ENCODE measurements at regions not wholly inside any gene's neighbourhood (a gene's known extent, or its start where the extent isn't known, plus 50 kb on each side); places are given as distances from the start of the nearest gene placed in this dataset.

GRCh38 chr6:126685182-126685581, 345.3 kb downstream of the CENPW start:
- no peak overlapping the region for H4K91ac ChIP-seq (ENCODE audit: low read depth, low read length)
- WGBS (ENCODE audit: extremely low coverage, insufficient coverage, insufficient read length) = no CpG with 5 or more reads among the region's 1 CpG
- H3K14ac ChIP-seq (ENCODE audit: low read length) = no peak overlapping the region
- H3K27me3 ChIP-seq (ENCODE audit: insufficient read depth, low read length) = no peaks in the 10 kb centered on the region
- H3K79me2 ChIP-seq (ENCODE audit: control insufficient read depth, insufficient read depth, low read length, poor library complexity) = no peaks in the 10 kb centered on the region
- no peak overlapping the region for H2BK5ac ChIP-seq (ENCODE audit: low read depth, low read length, poor library complexity)
- no peak overlapping the region for H3K4ac ChIP-seq (ENCODE audit: low read depth, low read length)
- H3K18ac ChIP-seq (ENCODE audit: low read length) = no peak overlapping the region
- no peak overlapping the region for H2BK120ac ChIP-seq (ENCODE audit: insufficient read depth, low read length, poor library complexity)
- no peaks in the 10 kb centered on the region for H3K4me1 ChIP-seq (ENCODE audit: control insufficient read depth in 1 of 2, insufficient read depth in 2 of 2, low read length in 2 of 2)
- H3K27ac ChIP-seq (ENCODE audit: low read depth, low read length) = no peak overlapping the region
- H2BK12ac ChIP-seq (ENCODE audit: low read length) = no peak overlapping the region
- no peak overlapping the region for H2AFZ ChIP-seq (ENCODE audit: insufficient read depth, low read length, poor library complexity)
- no peak overlapping the region for H4K12ac ChIP-seq (ENCODE audit: low read depth, low read length)
- H4K8ac ChIP-seq (ENCODE audit: low read depth, low read length) = no peak overlapping the region
- H3K23ac ChIP-seq (ENCODE audit: low read length) = no peak overlapping the region
- H3K4me2 ChIP-seq (ENCODE audit: low read length) = no peak overlapping the region
- no peak overlapping the region for H3K4me3 ChIP-seq (ENCODE audit: low read depth, low read length)
- DNase-seq = no peak
- H3K36me3 ChIP-seq (ENCODE audit: control insufficient read depth in 1 of 2, insufficient read depth in 2 of 2, low read length in 2 of 2) = no peaks in the 10 kb centered on the region
- no peaks in the 10 kb centered on the region for H3K9me3 ChIP-seq (ENCODE audit: insufficient read depth, low read depth, low read length)
- no peak overlapping the region for H3K9ac ChIP-seq (ENCODE audit: low read length)
- H2AK5ac ChIP-seq (ENCODE audit: low read length) = no peak overlapping the region
- no peaks in the 10 kb centered on the region for H3K79me1 ChIP-seq (ENCODE audit: low read length)

GRCh38 chr6:126696921-126697693, 357.2 kb downstream of the CENPW start:
- H3K4me2 ChIP-seq (ENCODE audit: low read length) = no peak overlapping the region
- H3K27ac ChIP-seq (ENCODE audit: low read depth, low read length) = peak overlapping the region; percentile 88
- peaks cover 3 to 4% of the 10 kb centered on the region in 2 experiments for H3K4me1 ChIP-seq (ENCODE audit: control insufficient read depth in 1 of 2, insufficient read depth in 2 of 2, low read length in 2 of 2)
- H3K9me3 ChIP-seq (ENCODE audit: insufficient read depth, low read depth, low read length) = peaks cover 1% of the 10 kb centered on the region
- H3K79me2 ChIP-seq (ENCODE audit: control insufficient read depth, insufficient read depth, low read length, poor library complexity) = no peaks in the 10 kb centered on the region
- H2AFZ ChIP-seq (ENCODE audit: insufficient read depth, low read length, poor library complexity) = no peak overlapping the region
- peak overlapping the region; percentile 92 for H2BK12ac ChIP-seq (ENCODE audit: low read length)
- no peak overlapping the region for H3K9ac ChIP-seq (ENCODE audit: low read length)
- H3K4ac ChIP-seq (ENCODE audit: low read depth, low read length) = no peak overlapping the region
- H3K79me1 ChIP-seq (ENCODE audit: low read length) = peaks cover 5% of the 10 kb centered on the region
- peak overlapping the region; percentile 81 for H2BK120ac ChIP-seq (ENCODE audit: insufficient read depth, low read length, poor library complexity)
- no peak overlapping the region for H3K4me3 ChIP-seq (ENCODE audit: low read depth, low read length)
- DNase-seq = peak; percentile 5 to 52
- peak overlapping the region; percentile 82 for H4K91ac ChIP-seq (ENCODE audit: low read depth, low read length)
- peak overlapping the region; percentile 67 for H2BK5ac ChIP-seq (ENCODE audit: low read depth, low read length, poor library complexity)
- H3K36me3 ChIP-seq (ENCODE audit: control insufficient read depth in 1 of 2, insufficient read depth in 2 of 2, low read length in 2 of 2) = no peaks in the 10 kb centered on the region
- H4K12ac ChIP-seq (ENCODE audit: low read depth, low read length) = no peak overlapping the region
- no peak overlapping the region for H3K18ac ChIP-seq (ENCODE audit: low read length)
- H3K23ac ChIP-seq (ENCODE audit: low read length) = no peak overlapping the region
- H4K8ac ChIP-seq (ENCODE audit: low read depth, low read length) = peak overlapping the region; percentile 66
- H2AK5ac ChIP-seq (ENCODE audit: low read length) = peak overlapping the region; percentile 36
- peak overlapping the region; percentile 66 for H3K14ac ChIP-seq (ENCODE audit: low read length)
- WGBS (ENCODE audit: extremely low coverage, insufficient coverage, insufficient read length) = no CpG with 5 or more reads among the region's 5 CpGs
- no peaks in the 10 kb centered on the region for H3K27me3 ChIP-seq (ENCODE audit: insufficient read depth, low read length)

- Histone ChIP-seq H2BK120ac (ENCODE audit: insufficient read depth, low read length, poor library complexity) (no peak overlapping the region), H2AK5ac (ENCODE audit: low read length) (no peak overlapping the region), H3K4ac (ENCODE audit: low read depth, low read length) (no peak overlapping the region), H3K27ac (ENCODE audit: low read depth, low read length) (no peak overlapping the region), H2BK5ac (ENCODE audit: low read depth, low read length, poor library complexity) (no peak overlapping the region), H3K14ac (ENCODE audit: low read length) (no peak overlapping the region), H3K79me1 (ENCODE audit: low read length) (peaks cover 5% of the 10 kb centered on the region), H3K79me2 (ENCODE audit: control insufficient read depth, insufficient read depth, low read length, poor library complexity) (no peaks in the 10 kb centered on the region), H4K12ac (ENCODE audit: low read depth, low read length) (no peak overlapping the region), H3K4me2 (ENCODE audit: low read length) (no peak overlapping the region), H4K91ac (ENCODE audit: low read depth, low read length) (no peak overlapping the region), H3K9me3 (ENCODE audit: insufficient read depth, low read depth, low read length) (peaks cover 1% of the 10 kb centered on the region), H3K27me3 (ENCODE audit: insufficient read depth, low read length) (no peaks in the 10 kb centered on the region), H3K18ac (ENCODE audit: low read length) (no peak overlapping the region), H4K8ac (ENCODE audit: low read depth, low read length) (no peak overlapping the region), H3K4me3 (ENCODE audit: low read depth, low read length) (no peak overlapping the region), H3K36me3 (ENCODE audit: control insufficient read depth in 1 of 2, insufficient read depth in 2 of 2, low read length in 2 of 2) (no peaks in the 10 kb centered on the region), H3K23ac (ENCODE audit: low read length) (no peak overlapping the region), H3K4me1 (ENCODE audit: control insufficient read depth in 1 of 2, insufficient read depth in 2 of 2, low read length in 2 of 2) (peaks cover 3 to 4% of the 10 kb centered on the region in 2 experiments), H2AFZ (ENCODE audit: insufficient read depth, low read length, poor library complexity) (no peak overlapping the region), H3K9ac (ENCODE audit: low read length) (no peak overlapping the region), H2BK12ac (ENCODE audit: low read length) (no peak overlapping the region)
- WGBS (ENCODE audit: extremely low coverage, insufficient coverage, insufficient read length) = no CpG with 5 or more reads among the region's 3 CpGs
- no peak for DNase-seq
Measured at GRCh38 chr6:126698732-126699240, 358.9 kb downstream of the CENPW start.

DNA sequence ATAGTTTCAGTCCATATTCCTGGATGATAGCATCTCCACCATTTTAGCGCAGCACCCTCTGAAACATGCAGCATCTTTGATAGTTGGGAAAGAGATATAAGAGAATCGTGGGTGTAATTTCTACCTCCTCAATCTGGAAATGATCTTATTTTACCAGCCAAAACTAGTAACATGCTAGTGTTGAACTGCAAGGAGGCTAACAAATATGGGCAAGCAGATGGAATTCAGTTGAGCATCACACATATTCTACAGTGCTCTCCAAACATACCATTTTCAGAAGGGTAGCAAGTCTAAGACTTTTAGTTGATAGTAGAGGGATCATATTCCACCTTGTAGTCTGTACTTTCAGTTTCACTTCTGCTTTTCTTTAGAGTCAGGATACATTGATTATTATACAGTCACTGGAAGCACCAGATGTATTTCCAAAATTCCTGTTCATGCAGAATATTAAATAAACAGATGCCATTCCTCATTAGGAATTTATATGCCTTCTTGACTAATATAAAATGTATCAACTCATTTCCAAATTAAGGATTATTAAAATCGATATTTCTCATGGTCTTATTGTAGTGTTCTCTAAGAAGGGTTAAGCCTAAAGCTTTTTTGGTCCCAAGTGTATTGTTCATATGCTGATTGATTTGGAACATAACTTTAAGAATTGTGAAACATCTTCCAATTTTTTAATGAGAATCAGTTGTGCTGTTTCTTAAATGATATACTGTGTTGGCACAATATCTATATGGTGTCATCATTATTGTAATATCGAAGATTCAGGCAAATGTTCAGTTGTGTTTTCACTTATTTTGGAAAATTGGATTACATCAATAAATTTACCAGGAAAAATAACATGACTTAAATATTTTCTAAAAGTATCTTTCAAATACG, 362.0 kb downstream of the CENPW start:
- Histone ChIP-seq H3K27ac (ENCODE audit: low read depth, low read length) (no peak overlapping the region), H3K4me3 (ENCODE audit: low read depth, low read length) (no peak overlapping the region), H4K91ac (ENCODE audit: low read depth, low read length) (no peak overlapping the region), H4K12ac (ENCODE audit: low read depth, low read length) (no peak overlapping the region), H4K8ac (ENCODE audit: low read depth, low read length) (no peak overlapping the region), H3K79me2 (ENCODE audit: control insufficient read depth, insufficient read depth, low read length, poor library complexity) (no peaks in the 10 kb centered on the region), H2BK12ac (ENCODE audit: low read length) (no peak overlapping the region), H2AK5ac (ENCODE audit: low read length) (no peak overlapping the region), H3K27me3 (ENCODE audit: insufficient read depth, low read length) (no peaks in the 10 kb centered on the region), H2AFZ (ENCODE audit: insufficient read depth, low read length, poor library complexity) (no peak overlapping the region), H3K14ac (ENCODE audit: low read length) (no peak overlapping the region), H3K36me3 (ENCODE audit: control insufficient read depth in 1 of 2, insufficient read depth in 2 of 2, low read length in 2 of 2) (no peaks in the 10 kb centered on the region), H3K9ac (ENCODE audit: low read length) (no peak overlapping the region), H3K4me1 (ENCODE audit: control insufficient read depth in 1 of 2, insufficient read depth in 2 of 2, low read length in 2 of 2) (peaks cover under 1 to 1% of the 10 kb centered on the region in 2 experiments), H3K18ac (ENCODE audit: low read length) (no peak overlapping the region), H3K4ac (ENCODE audit: low read depth, low read length) (no peak overlapping the region), H3K4me2 (ENCODE audit: low read length) (no peak overlapping the region), H3K9me3 (ENCODE audit: insufficient read depth, low read depth, low read length) (no peaks in the 10 kb centered on the region), H3K23ac (ENCODE audit: low read length) (no peak overlapping the region), H2BK120ac (ENCODE audit: insufficient read depth, low read length, poor library complexity) (no peak overlapping the region), H2BK5ac (ENCODE audit: low read depth, low read length, poor library complexity) (no peak overlapping the region), H3K79me1 (ENCODE audit: low read length) (peaks cover under 1% of the 10 kb centered on the region)
- DNase-seq = no peak
- WGBS (ENCODE audit: extremely low coverage, insufficient coverage, insufficient read length) = no CpG with 5 or more reads among the region's 5 CpGs

Data from trophoblast cell (in vitro differentiated cells and primary cell).